ENCODE measurements at regions not wholly inside any gene's neighbourhood (a gene's known extent, or its start where the extent isn't known, plus 50 kb on each side); places are given as distances from the start of the nearest gene placed in this dataset.
"Not testable (repeated sequence)": the region's sequence is repeated elsewhere in the genome, so short reads cannot be mapped to it uniquely, and the experiment has no call there.

DNA sequence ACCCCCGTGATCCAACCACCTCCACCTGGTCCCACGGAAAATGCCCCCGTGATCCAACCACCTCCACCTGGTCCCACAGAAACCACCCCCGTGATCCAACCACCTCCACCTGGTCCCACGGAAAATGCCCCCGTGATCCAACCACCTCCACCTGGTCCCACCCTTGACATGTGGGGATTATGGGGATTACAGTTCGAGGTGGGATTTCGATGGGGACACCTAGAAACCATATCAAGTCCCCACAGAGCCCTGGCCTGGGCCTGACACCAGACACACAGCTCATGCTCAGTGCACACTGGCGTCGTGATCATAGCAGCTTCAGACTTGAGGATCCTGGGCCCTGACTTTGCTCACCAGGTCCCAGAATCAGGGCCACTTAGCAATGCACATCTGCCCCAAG, 637.7 kb downstream of the TBC1D22A start:
- not testable (repeated sequence) for H3K36me3 ChIP-seq (ENCODE audit: control insufficient read depth in 2 of 2, insufficient read depth in 2 of 2, low read length in 2 of 2); H3K27me3 ChIP-seq (ENCODE audit: control insufficient read depth in 2 of 2, insufficient read depth in 2 of 2, low read length in 2 of 2); H3K9ac ChIP-seq (ENCODE audit: low read depth in 1 of 2, low read length in 2 of 2); H3K4me1 ChIP-seq (ENCODE audit: control insufficient read depth in 2 of 2, insufficient read depth in 2 of 2, low read length in 2 of 2); H3K9me3 ChIP-seq (ENCODE audit: control insufficient read depth in 2 of 2, low read length in 2 of 2); H3K27ac ChIP-seq (ENCODE audit: low read depth in 2 of 2, low read length in 2 of 2); H3K4me3 ChIP-seq (ENCODE audit: low read length in 2 of 2)

GRCh38 chr22:47398921-47399790, 636.7 kb downstream of the TBC1D22A start:
- no peak overlapping the region for H3K4me3 ChIP-seq (ENCODE audit: low read length in 2 of 2)
- H3K9me3 ChIP-seq (ENCODE audit: control insufficient read depth in 2 of 2, low read length in 2 of 2) = no peaks in the 10 kb centered on the region
- H3K27me3 ChIP-seq (ENCODE audit: control insufficient read depth in 2 of 2, insufficient read depth in 2 of 2, low read length in 2 of 2) = no peaks in the 10 kb centered on the region
- H3K4me1 ChIP-seq (ENCODE audit: control insufficient read depth in 2 of 2, insufficient read depth in 2 of 2, low read length in 2 of 2) = no peaks in the 10 kb centered on the region
- no peak overlapping the region for H3K27ac ChIP-seq (ENCODE audit: low read depth in 2 of 2, low read length in 2 of 2)
- no peak overlapping the region for H3K9ac ChIP-seq (ENCODE audit: low read depth in 1 of 2, low read length in 2 of 2)
- no peaks in the 10 kb centered on the region for H3K36me3 ChIP-seq (ENCODE audit: control insufficient read depth in 2 of 2, insufficient read depth in 2 of 2, low read length in 2 of 2)

- H3K4me1 ChIP-seq (ENCODE audit: control insufficient read depth in 2 of 2, insufficient read depth in 2 of 2, low read length in 2 of 2) = no peaks in the 10 kb centered on the region
- H3K36me3 ChIP-seq (ENCODE audit: control insufficient read depth in 2 of 2, insufficient read depth in 2 of 2, low read length in 2 of 2) = no peaks in the 10 kb centered on the region
- H3K27me3 ChIP-seq (ENCODE audit: control insufficient read depth in 2 of 2, insufficient read depth in 2 of 2, low read length in 2 of 2) = no peaks in the 10 kb centered on the region
- H3K9ac ChIP-seq (ENCODE audit: low read depth in 1 of 2, low read length in 2 of 2) = no peak overlapping the region
- no peaks in the 10 kb centered on the region for H3K9me3 ChIP-seq (ENCODE audit: control insufficient read depth in 2 of 2, low read length in 2 of 2)
- no peak overlapping the region for H3K4me3 ChIP-seq (ENCODE audit: low read length in 2 of 2)
- H3K27ac ChIP-seq (ENCODE audit: low read depth in 2 of 2, low read length in 2 of 2) = no peak overlapping the region
These were observed 636.0 kb downstream of the TBC1D22A start for GRCh38 chr22:47398491-47398890.

GRCh38 chr22:47397673-47398072, 635.2 kb downstream of the TBC1D22A start:
- H3K9ac ChIP-seq (ENCODE audit: low read depth in 1 of 2, low read length in 2 of 2) = no peak overlapping the region
- H3K4me1 ChIP-seq (ENCODE audit: control insufficient read depth in 2 of 2, insufficient read depth in 2 of 2, low read length in 2 of 2) = no peaks in the 10 kb centered on the region
- no peaks in the 10 kb centered on the region for H3K27me3 ChIP-seq (ENCODE audit: control insufficient read depth in 2 of 2, insufficient read depth in 2 of 2, low read length in 2 of 2)
- H3K27ac ChIP-seq (ENCODE audit: low read depth in 2 of 2, low read length in 2 of 2) = no peak overlapping the region
- H3K4me3 ChIP-seq (ENCODE audit: low read length in 2 of 2) = no peak overlapping the region
- H3K36me3 ChIP-seq (ENCODE audit: control insufficient read depth in 2 of 2, insufficient read depth in 2 of 2, low read length in 2 of 2) = no peaks in the 10 kb centered on the region
- no peaks in the 10 kb centered on the region for H3K9me3 ChIP-seq (ENCODE audit: control insufficient read depth in 2 of 2, low read length in 2 of 2)

GRCh38 chr22:47396515-47396914, 634.1 kb downstream of the TBC1D22A start:
- H3K36me3 ChIP-seq (ENCODE audit: control insufficient read depth in 2 of 2, insufficient read depth in 2 of 2, low read length in 2 of 2) = no peaks in the 10 kb centered on the region
- no peaks in the 10 kb centered on the region for H3K9me3 ChIP-seq (ENCODE audit: control insufficient read depth in 2 of 2, low read length in 2 of 2)
- no peak overlapping the region for H3K9ac ChIP-seq (ENCODE audit: low read depth in 1 of 2, low read length in 2 of 2)
- no peak overlapping the region for H3K4me3 ChIP-seq (ENCODE audit: low read length in 2 of 2)
- H3K27ac ChIP-seq (ENCODE audit: low read depth in 2 of 2, low read length in 2 of 2) = no peak overlapping the region
- H3K27me3 ChIP-seq (ENCODE audit: control insufficient read depth in 2 of 2, insufficient read depth in 2 of 2, low read length in 2 of 2) = no peaks in the 10 kb centered on the region
- no peaks in the 10 kb centered on the region for H3K4me1 ChIP-seq (ENCODE audit: control insufficient read depth in 2 of 2, insufficient read depth in 2 of 2, low read length in 2 of 2)

GRCh38 chr22:47396105-47396504, 633.7 kb downstream of the TBC1D22A start:
- Histone ChIP-seq H3K4me3 (ENCODE audit: low read length in 2 of 2) (no peak overlapping the region), H3K4me1 (ENCODE audit: control insufficient read depth in 2 of 2, insufficient read depth in 2 of 2, low read length in 2 of 2) (no peaks in the 10 kb centered on the region), H3K9ac (ENCODE audit: low read depth in 1 of 2, low read length in 2 of 2) (no peak overlapping the region), H3K36me3 (ENCODE audit: control insufficient read depth in 2 of 2, insufficient read depth in 2 of 2, low read length in 2 of 2) (no peaks in the 10 kb centered on the region), H3K9me3 (ENCODE audit: control insufficient read depth in 2 of 2, low read length in 2 of 2) (no peaks in the 10 kb centered on the region), H3K27ac (ENCODE audit: low read depth in 2 of 2, low read length in 2 of 2) (no peak overlapping the region), H3K27me3 (ENCODE audit: control insufficient read depth in 2 of 2, insufficient read depth in 2 of 2, low read length in 2 of 2) (no peaks in the 10 kb centered on the region)

DNA sequence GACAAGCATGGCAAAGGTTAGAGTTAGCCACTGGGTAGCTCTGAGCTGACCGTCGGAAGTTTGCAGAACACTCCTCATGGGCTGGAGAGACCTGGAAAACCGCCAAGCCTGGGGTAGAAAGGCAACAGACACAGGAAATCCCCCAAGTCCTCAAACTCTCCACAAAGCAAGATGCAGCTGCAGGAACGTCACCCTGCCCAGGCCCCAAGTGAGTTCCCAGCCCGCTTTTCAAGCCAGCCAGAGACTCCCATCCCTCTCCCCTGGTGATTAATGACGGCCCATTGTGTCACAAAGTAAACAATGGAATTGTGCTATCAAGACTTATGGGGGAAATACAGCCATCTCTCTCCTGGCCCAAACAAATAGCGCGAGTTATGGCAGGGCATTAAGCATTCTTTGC, 633.0 kb downstream of the TBC1D22A start:
- no peak overlapping the region for H3K9ac ChIP-seq (ENCODE audit: low read depth in 1 of 2, low read length in 2 of 2)
- no peak overlapping the region for H3K4me3 ChIP-seq (ENCODE audit: low read length in 2 of 2)
- no peaks in the 10 kb centered on the region for H3K9me3 ChIP-seq (ENCODE audit: control insufficient read depth in 2 of 2, low read length in 2 of 2)
- H3K27ac ChIP-seq (ENCODE audit: low read depth in 2 of 2, low read length in 2 of 2) = no peak overlapping the region
- H3K36me3 ChIP-seq (ENCODE audit: control insufficient read depth in 2 of 2, insufficient read depth in 2 of 2, low read length in 2 of 2) = no peaks in the 10 kb centered on the region
- no peaks in the 10 kb centered on the region for H3K27me3 ChIP-seq (ENCODE audit: control insufficient read depth in 2 of 2, insufficient read depth in 2 of 2, low read length in 2 of 2)
- no peaks in the 10 kb centered on the region for H3K4me1 ChIP-seq (ENCODE audit: control insufficient read depth in 2 of 2, insufficient read depth in 2 of 2, low read length in 2 of 2)

- H3K27me3 ChIP-seq (ENCODE audit: control insufficient read depth in 2 of 2, insufficient read depth in 2 of 2, low read length in 2 of 2) = no peaks in the 10 kb centered on the region
- H3K36me3 ChIP-seq (ENCODE audit: control insufficient read depth in 2 of 2, insufficient read depth in 2 of 2, low read length in 2 of 2) = no peaks in the 10 kb centered on the region
- no peaks in the 10 kb centered on the region for H3K9me3 ChIP-seq (ENCODE audit: control insufficient read depth in 2 of 2, low read length in 2 of 2)
- no peak overlapping the region for H3K4me3 ChIP-seq (ENCODE audit: low read length in 2 of 2)
- H3K27ac ChIP-seq (ENCODE audit: low read depth in 2 of 2, low read length in 2 of 2) = no peak overlapping the region
- H3K4me1 ChIP-seq (ENCODE audit: control insufficient read depth in 2 of 2, insufficient read depth in 2 of 2, low read length in 2 of 2) = no peaks in the 10 kb centered on the region
- no peak overlapping the region for H3K9ac ChIP-seq (ENCODE audit: low read depth in 1 of 2, low read length in 2 of 2)
These were observed 632.3 kb downstream of the TBC1D22A start for GRCh38 chr22:47394504-47395440.

- H3K36me3 ChIP-seq (ENCODE audit: control insufficient read depth in 2 of 2, insufficient read depth in 2 of 2, low read length in 2 of 2) = no peaks in the 10 kb centered on the region
- no peaks in the 10 kb centered on the region for H3K4me1 ChIP-seq (ENCODE audit: control insufficient read depth in 2 of 2, insufficient read depth in 2 of 2, low read length in 2 of 2)
- no peaks in the 10 kb centered on the region for H3K27me3 ChIP-seq (ENCODE audit: control insufficient read depth in 2 of 2, insufficient read depth in 2 of 2, low read length in 2 of 2)
- no peaks in the 10 kb centered on the region for H3K9me3 ChIP-seq (ENCODE audit: control insufficient read depth in 2 of 2, low read length in 2 of 2)
- no peak overlapping the region for H3K4me3 ChIP-seq (ENCODE audit: low read length in 2 of 2)
- no peak overlapping the region for H3K9ac ChIP-seq (ENCODE audit: low read depth in 1 of 2, low read length in 2 of 2)
- no peak overlapping the region for H3K27ac ChIP-seq (ENCODE audit: low read depth in 2 of 2, low read length in 2 of 2)
These were observed 630.7 kb downstream of the TBC1D22A start for GRCh38 chr22:47393191-47393590.

DNA sequence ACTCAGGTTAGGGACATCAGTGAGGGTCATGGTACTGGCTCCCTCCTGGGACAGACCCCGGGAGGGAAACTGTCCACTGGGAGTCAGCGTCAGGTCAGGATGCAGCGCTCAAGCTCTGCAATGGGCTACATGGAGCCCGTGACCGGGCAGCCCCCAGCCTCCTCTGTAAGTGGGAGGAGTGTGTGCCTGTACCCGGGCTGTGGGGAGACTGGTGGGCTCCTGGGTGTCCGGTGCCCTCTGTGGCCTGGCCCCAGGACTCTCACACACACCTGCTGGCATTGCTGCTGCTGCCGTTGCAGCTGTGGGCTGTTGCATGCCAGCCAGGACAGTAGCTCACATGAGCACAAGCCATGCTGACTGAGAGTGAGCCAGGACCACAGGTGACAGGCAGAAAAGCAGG, 630.3 kb downstream of the TBC1D22A start:
- no peak overlapping the region for H3K9ac ChIP-seq (ENCODE audit: low read depth in 1 of 2, low read length in 2 of 2)
- H3K4me1 ChIP-seq (ENCODE audit: control insufficient read depth in 2 of 2, insufficient read depth in 2 of 2, low read length in 2 of 2) = no peaks in the 10 kb centered on the region
- H3K27me3 ChIP-seq (ENCODE audit: control insufficient read depth in 2 of 2, insufficient read depth in 2 of 2, low read length in 2 of 2) = no peaks in the 10 kb centered on the region
- H3K9me3 ChIP-seq (ENCODE audit: control insufficient read depth in 2 of 2, low read length in 2 of 2) = no peaks in the 10 kb centered on the region
- H3K4me3 ChIP-seq (ENCODE audit: low read length in 2 of 2) = no peak overlapping the region
- H3K36me3 ChIP-seq (ENCODE audit: control insufficient read depth in 2 of 2, insufficient read depth in 2 of 2, low read length in 2 of 2) = no peaks in the 10 kb centered on the region
- no peak overlapping the region for H3K27ac ChIP-seq (ENCODE audit: low read depth in 2 of 2, low read length in 2 of 2)
